Germinal center (tissue), 1 donor: ENCODE measurements at regions not wholly inside any gene's neighbourhood (a gene's known extent, or its start where the extent isn't known, plus 50 kb on each side); places are given as distances from the start of the nearest gene placed in this dataset.

Experiments
- DNase-seq: peaks from one replicate; pipeline ENCODE4 v3.0.0; 2012; ENCODE audit warnings: mixed read lengths, low spot score

DNA sequence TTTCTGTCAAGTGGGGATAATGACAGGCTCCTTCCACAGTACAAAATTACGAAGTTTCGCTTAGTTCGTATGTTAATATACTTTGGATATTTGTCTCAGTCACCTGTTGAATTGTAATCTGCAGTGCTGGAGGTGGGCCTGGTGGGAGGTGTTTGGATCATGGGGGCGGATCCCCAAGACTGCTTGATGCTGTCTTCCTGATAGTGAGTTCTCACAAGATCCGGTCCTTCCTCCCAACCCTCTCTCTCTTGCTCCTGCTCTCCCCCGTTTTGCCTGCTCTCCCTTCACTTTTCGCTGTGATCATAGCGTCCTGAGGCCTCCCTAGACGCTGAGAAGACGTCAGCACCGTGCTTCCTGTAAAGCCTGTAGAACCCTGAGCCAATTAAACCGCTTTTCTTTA is 97.1 kb upstream of the EPB41L3 start:
- DNase-seq, result no peak

DNA sequence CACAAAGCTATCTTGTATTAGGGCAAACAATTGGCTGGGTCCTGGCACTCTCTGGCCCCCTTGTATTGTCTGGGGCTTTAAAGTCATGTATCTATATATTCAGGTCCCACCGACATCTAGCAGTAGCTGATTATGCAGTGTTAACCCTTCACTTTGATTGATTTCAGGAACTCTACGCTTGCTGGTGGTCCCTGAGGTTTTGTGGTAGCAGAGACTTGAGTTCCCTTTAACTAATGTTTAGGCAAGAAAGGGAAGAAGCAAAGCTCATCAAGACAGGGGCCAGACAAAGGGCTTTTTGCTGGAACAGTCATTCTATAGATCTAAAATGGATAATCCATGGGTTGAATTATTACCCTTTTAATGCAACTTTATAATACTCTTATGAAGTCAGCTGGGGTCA is 95.3 kb upstream of the EPB41L3 start:
- no peak for DNase-seq

DNA sequence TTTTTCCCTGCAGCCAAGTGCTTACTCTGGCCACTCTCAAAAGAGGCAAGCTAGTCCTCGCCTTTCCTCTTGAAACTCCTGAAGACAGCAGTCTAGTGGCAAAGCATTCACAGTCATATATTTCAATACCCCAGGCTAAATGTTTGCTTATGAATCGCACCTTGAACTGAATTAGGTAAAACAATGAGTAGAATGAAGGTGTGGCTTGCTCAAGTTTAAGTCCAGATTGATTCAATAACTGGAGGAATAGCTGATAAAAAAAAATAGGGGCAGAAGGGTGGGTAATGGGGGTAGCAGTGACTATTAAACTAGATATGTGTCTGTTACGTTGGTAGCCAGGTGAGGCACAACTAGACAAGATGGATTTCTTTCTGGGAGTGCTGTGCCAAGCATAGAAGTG is 88.2 kb upstream of the EPB41L3 start:
- no peak for DNase-seq

DNA sequence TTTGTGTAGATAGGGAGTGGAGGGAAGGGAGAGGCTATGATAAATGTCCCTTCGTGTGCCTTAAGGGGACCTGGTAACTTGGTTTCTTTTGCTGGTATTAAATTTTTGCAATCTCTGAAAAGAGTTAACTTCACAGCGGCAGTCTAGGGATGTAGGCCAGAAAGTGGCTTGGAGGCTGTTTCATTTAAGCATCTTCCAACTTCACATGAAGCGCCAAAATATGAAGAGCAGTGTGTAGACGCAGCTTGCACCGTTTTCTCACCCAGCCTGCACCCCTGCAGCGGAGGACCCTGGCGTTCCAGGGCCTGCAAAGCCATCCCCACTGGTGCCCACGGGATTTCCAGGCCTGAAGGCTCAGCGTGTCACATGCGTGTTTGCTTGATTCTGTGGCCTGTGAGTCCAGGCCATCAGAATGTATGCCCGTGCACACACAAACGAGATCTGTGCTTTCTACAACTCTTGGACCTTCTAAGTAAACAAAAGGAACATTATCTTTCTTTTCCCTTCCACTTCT is 87.2 kb upstream of the EPB41L3 start:
- no peak for DNase-seq

DNA sequence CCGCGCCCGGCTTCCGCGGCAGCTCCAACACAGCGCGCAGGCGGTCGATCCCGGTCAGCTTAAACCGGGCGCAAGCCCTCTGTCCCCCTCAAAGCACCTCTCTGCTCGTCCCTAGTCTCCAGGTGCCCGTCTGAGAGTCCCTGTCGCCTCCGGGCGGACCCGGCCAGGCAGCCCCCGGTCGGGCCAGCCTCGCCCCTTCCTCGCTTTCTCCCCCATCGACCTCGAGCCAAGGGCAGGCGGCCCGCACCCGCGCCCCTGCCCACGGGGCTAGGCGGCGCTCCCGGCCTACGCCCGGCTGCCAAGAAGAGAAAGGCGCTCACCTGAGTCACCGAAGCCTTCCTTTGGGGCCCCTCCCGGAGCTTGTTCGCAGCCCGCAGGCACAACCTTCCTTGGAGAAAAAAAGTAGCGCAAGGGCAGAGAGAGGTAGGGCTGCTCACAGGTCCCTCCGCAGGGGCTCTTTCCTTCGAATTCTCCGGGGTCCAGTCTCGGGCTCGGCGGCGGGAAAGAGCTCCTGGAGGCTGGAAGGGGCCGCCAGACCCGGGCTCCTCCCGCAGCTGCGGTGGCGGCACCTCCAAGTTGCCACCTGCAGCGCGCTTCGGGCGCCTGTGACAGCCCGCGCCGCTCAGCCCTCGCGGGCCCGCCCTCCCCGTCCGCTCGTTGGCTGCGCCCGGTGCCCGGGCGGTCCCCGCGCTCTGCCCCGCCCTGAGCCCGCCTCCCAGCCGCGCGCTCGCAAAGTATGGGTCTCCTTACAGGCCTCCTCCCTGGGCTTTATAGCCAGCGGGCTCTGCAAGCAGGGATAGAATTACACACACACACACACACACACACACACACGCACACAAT is 86.5 kb upstream of the EPB41L3 start:
- peak; percentile 82 for DNase-seq

DNA sequence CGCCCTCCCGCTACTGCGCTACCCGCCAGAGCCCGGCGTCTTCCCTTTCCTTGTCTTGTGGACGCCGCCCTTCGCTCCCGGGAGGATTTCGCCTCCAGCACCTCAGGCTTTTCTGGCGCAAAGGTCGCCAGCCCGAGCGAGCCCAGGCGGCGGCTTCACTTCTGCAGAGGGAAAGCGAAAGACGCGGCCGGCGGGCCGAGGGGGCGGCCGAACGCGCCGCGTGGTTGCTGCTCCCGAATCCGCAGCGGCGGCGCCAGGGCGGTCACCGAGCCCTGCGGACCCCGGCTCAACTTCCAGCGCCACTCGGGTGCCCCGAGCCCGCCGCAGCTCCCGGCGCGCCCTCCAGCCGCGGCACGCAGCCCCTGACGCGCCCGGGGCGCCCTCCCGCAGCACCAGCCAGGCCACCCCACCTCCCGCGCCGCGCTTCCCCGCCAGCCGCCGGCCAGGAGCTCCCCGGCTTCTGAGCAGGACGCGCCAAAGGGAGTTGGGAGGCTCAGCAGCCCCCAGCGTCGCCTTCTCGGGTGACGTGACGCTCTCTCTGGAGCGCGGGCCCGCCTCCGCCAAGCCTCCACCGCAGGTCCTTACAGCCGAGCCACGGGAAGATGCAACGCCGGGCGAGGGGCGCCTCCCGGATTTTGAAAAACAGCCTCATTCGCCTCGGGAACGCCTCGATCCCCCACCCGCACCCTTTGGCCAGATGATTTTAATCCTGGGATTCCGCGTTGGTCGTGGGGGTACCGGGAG is 84.9 kb upstream of the EPB41L3 start:
- DNase-seq, result peak; percentile 10

DNA sequence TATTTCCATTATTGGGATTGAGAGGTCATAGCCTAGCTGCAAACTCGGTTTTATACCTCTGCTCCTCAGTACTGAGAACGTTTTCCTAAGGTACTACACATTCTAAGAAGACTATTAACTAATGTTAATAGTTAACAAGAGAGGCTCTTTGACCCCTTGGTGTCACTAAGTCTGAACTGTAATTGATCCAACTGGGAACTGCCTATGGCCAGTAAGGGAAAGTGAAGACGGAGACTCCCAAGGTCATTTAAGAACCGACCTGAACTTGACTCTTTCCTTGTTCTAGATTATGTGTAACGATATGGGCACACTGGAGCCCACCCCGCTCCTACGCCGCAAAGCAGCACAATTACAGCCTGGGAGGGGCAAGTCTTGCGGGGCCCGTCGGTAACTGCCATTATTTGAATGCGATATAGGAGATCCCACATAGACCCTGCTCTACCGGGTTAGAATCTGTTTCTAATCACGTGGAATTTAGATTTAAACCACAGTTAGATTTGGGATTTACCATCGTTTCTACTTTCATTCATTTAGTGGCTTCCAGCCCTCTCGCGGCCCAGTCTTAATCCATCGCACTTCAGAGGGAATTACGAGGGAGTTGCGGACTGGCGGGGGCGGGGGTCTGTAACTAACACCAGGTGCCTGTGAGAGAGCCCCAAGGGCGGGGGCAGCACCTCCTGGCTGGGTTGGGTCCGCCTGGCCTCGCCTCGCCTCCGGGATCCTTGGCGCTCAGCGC is 84.1 kb upstream of the EPB41L3 start:
- no peak for DNase-seq

DNA sequence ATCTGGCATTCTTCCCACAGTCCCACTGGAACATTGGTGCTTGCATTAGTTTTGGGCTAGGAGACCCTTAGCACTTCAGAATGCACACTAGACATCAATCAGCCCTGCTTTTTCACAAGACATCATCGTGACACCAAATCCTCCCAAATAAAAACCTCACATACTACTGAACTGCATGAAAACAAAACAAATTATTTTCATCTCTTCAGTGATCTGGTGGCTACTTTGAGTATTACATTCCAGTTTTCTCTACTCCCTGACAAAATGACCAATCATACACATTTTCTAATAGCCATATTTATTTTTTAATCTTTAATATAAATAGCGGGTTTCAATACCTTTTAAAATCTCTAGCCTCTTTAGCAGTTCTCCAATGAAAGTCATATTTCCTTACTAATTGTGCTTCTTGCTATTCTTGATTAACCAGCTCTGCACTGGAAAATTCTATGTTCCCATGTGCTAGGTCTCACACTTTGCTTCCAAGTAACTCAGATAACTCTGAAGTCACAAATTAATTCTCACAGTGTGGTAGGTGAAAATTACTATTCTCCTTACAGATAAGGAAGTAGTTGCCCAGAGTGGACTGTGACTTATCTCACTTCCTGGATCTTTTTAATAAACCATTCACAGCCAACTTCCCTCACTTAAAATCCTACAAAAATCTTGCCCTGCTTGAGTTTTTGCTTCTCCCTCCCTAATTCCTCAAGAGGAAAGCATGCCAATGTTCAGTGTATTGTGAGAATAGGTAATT is 82.5 kb upstream of the EPB41L3 start:
- no peak for DNase-seq

DNA sequence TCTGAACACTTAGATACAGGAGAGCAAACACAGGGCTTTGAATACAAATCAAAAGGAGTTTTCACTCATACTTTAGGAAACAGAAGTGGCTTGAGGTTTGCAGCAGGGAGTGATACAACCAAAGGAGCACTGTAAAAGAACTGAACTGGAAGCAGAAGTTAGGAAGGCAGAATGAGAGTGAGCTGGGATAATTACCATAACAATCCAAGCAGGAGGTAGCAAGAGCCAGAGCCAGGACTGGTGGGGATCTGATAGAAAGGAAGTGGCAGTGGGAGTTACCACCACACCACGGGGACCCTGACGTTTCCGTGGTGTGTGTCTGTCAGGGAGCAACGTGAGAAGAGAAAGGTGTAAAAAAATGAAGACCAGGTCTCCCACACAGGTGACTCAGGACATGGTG is 81.3 kb upstream of the EPB41L3 start:
- DNase-seq, result no peak

DNA sequence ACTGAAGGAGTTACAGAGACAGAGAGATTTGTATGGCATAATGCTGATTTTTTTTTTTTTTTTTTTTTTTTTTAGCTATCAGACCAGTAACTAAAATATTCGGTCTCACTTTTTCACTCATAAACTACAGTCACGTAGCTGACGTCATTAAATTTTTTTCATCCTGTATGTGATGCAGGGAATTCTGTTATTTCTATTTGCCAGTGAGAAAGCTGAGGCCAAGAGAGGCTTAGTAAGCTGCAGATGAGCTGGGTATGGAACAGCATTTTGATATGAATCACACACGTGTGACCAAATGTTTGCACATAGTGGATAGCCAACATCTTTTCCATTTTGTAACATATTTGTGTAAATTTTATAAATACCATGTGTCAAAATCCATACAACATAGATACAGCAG is 79.1 kb upstream of the EPB41L3 start:
- DNase-seq, result no peak

DNA sequence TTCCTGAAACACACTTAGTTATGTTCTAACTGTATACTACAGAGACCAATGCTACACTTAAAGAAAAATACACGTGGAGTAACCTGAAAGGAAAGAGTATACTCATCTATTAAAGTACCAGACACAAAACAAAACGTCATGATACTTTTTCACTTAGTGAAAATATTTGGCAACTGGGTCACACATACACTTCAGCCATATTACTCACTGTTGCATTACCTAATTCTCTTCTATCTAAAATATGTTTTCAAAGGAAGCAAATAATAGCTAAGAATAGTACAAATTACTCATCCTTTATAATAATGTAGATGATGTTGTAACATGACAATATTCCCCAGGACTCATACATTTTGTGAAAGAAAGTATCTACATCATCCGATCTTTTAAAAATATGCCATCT is 76.5 kb upstream of the EPB41L3 start:
- no peak for DNase-seq

DNA sequence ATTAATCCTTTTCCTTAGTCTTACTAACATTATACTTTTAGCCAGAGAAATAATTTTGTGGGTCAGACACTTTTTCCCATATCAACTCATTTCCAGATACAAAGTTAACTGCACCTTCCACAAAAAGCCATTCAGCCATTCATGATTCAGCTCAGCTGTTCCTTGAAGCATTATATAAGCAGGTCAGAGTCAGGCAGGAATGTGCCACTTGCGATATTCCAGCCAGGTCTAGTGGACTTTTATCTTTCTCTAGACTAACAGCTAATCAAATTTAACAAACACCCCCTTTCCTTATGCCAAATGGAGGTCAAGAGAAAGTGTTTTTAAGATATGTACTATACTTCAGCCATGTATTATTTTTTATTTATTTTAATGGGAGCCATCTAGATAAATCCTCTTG is 75.6 kb upstream of the EPB41L3 start:
- DNase-seq, result no peak

DNA sequence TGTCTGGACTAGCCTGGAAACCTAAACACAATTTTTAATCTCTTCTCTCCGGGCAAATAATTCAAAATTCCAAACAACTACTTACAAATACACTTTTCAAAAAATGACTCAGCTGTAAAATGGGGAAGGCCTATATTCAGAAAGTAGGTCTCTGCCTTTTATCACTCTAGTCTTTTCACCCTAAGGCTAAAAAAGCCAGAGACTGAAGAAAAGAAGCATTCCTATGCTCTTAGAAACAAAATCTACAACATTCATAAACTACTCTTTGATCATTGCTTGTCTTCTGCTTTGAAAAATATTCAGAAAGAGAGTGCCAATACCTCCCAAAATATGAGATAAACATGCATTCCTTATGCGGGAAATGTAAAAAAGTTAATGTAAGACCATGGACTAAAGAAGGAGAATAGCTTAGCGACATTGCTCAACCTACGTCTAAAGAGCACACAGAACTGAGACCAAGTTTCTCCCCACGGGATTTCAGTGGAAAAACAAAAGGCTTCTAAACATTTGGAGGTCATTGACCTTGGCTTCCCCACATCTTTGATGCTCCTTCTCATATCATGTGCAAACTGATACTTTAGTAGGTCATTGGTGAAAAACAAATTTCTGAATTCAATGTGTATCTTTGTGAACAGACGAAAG is 74.4 kb upstream of the EPB41L3 start:
- DNase-seq, result no peak

DNA sequence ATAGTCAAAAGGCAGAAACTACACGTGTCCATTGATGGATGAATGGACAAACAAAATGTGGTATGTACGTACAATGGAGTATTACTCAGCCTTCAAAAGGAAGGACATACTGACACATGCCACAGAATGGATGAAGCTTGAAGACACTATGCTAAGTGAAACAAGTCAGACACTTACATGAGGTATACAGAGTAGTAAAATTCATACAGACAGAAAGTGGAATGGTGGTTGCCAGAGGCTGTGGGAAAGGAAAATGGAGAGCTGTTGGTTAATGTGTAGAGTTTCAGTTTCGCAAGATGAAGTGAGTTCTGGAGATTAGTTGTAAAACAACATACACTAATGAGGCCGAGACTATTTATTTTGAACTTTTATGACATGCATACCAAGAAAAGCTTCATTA is 67.4 kb upstream of the EPB41L3 start:
- no peak for DNase-seq

DNA sequence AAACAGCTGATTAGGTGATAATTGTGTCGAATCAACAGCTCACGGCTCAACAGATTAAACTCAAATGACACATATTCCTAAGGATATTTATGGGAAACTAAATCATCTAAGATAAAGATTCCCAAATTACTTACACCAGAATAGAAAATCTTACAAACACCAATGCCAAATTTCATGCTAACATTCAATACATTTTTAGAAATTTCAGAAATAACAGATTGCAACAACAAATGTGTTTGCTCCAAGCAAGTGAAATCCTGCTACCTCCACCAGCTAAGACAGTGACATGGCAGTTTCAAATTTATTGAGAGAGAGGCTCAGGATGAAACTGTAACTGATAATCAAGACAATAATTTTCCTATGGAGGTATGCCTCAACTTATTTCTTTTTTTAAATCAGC is 65.0 kb upstream of the EPB41L3 start:
- DNase-seq, result no peak

DNA sequence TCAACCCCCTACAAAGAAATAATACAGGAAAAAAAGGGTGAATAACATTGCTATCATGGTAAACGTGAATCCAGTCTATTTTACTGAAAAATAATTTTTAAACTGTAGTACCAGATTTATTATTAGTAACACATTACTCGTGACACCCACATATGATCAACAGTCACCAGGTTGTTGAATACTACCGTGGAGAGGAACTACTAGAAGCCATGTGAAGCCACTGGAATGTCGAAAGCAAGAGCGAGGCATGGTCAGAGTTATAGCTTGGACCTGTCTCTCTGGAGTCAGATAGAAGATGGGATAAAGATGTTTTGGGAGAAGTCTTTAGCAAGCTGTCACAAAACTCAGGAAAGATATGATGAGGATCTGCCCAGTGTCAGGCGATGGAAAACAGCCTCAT is 63.2 kb upstream of the EPB41L3 start:
- DNase-seq, result no peak

DNA sequence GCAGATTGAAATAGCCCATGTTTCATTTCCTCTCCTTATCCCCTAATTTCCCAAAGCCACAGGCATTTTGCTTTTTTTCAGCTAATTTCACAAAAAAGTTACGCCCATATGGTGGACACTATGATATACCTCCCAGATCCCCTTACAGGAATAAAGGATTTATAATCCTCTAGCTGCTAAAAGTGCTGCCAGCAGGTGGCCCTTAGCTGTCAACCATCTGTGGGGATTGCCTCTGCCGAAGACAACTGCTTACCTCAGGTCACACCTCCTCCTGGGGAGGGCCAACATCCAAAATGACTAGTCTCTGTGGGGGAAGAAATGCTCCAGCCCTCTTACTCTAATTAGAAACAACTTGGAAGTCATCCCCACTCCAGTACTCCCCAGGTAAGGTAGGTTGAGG is 61.0 kb upstream of the EPB41L3 start:
- DNase-seq, result no peak

DNA sequence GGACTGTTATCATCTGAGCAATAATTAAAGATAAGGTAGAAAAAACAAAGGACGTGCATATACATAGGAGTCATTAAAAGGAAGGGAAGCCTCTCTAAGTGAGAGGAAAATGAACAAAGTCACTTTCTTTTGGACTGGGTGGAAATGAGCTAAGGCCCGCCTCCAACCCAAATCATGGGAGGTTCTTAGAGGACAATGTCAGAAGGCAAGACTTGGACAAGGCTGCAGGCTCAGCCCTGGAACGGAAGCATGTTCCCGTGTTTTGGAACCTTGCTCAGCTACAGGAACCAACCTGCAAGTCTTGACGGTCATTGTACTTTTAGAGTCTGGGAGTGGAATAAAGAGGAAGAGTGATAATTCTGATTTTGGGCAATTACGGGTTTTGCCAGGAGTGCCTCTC is 59.4 kb upstream of the EPB41L3 start:
- DNase-seq, result no peak

DNA sequence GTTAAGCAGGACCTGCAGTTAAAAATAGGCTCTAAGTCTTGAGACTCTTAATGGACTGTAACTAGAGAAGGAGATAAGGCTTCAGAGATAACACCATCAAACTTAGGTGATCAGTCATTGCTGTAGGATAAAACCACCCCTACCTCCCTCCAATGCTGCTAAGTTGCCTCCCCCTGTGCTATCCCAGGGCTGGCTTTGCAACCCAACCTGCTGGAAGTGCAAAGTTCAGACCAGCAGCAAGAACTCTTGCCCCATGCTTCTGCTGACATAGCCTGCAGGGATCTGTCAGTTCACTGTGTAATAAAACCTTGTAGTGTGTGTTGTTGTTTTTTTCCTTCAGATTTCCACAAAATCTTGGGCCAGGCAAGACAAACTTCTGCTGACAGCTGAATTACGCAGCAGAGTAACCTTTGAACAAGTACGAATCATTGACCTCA is 57.4 kb upstream of the EPB41L3 start:
- DNase-seq, result no peak

DNA sequence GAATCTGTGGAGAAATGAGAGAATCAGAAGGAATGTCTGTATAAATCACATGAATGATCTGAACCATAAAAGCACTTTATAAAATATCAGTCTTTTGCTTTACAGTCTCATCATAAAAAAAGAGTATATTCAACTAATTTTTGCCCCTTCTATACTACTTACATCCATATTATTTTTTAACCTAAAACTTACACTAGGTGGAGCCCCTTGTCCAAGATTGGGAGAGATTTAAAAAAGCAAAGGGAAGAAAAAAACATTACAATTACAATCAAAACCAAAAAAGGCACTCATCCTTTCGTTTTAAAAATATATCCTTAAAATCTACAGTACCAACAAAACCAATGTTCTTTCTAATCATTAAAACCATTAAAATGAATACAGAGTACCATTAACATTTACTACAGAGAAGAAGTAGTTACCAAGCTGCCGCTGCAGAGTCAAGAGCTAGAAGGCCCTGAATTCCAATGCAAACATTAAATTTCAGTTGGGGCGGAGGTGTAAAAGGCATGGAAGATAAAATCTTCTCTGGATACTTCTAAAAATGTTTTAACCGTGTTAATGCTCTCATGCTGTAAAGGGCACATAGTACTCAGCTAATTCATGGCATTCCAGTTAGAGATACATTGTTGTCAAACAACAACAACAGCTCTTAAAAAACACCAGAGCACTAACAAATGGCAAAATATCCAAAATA is 56.7 kb upstream of the EPB41L3 start:
- no peak for DNase-seq

DNA sequence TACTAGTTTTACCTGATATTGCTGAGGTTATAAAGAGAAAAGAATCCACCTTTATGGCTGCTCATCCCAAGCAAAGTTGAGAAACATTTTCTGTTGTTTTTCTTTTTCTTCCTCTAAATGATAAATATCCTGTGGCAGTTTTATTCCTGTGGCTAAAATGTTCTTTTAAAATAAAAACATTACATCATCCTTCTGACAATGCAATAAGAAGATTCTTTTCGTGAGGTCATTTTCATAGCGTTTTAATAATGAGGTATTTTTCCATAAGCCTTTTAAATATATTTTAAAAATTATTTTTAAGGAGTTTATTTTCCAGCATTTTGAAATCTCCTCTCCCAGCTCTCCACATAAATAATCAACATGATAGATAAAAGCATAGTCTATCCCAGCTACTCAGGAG is 52.8 kb upstream of the EPB41L3 start:
- DNase-seq, result no peak
